ENCODE measurements at regions not wholly inside any gene's neighbourhood (a gene's known extent, or its start where the extent isn't known, plus 50 kb on each side); places are given as distances from the start of the nearest gene placed in this dataset.

- H3K36me3 ChIP-seq = no peaks in the 10 kb centered on the region
- no peaks in the 10 kb centered on the region for H3K9me3 ChIP-seq
- no peak overlapping the region for H3K27ac ChIP-seq
- H3K4me3 ChIP-seq = no peak overlapping the region
- DNase-seq (ENCODE audit: low spot score in 2 of 2) = no peak
- 88% methylated on average over 2 of the region's 2 CpGs for WGBS, 2 donors
- peaks cover 0 to 25% (median 1%) of the 10 kb centered on the region in 4 donors for H3K4me1 ChIP-seq
- no peak for TF ChIP-seq EP300 (IDR thresholded peaks at IDR 0.05)
- no peak for TF ChIP-seq CTCF (IDR thresholded peaks at IDR 0.05)
- no peak for TF ChIP-seq POLR2A (IDR thresholded peaks at IDR 0.05)
- H3K27me3 ChIP-seq = no peaks in the 10 kb centered on the region
Measured at GRCh38 chr11:122362381-122362780, 246.4 kb upstream of the BLID start.

- Histone ChIP-seq H3K36me3 (no peaks in the 10 kb centered on the region), H3K9me3 (no peaks in the 10 kb centered on the region), H3K4me3 (no peak overlapping the region), H3K27me3 (no peaks in the 10 kb centered on the region), H3K27ac (no peak overlapping the region), H3K4me1 (peaks cover 0 to 11% (median 0%) of the 10 kb centered on the region in 4 donors)
- WGBS, 2 donors = 99% methylated on average over 4 of the region's 4 CpGs
- DNase-seq (ENCODE audit: low spot score in 2 of 2) = no peak
- TF ChIP-seq EP300 (IDR thresholded peaks at IDR 0.05) = no peak
Measured at GRCh38 chr11:122360875-122361274, 244.9 kb upstream of the BLID start.

GRCh38 chr11:122359081-122359571 is 243.1 kb upstream of the BLID start:
- no peaks in the 10 kb centered on the region for H3K27me3 ChIP-seq
- 43 to 45% methylated on average over 11 of the region's 11 CpGs for WGBS, 2 donors
- H3K27ac ChIP-seq = no peak overlapping the region
- H3K9me3 ChIP-seq = no peaks in the 10 kb centered on the region
- no peak overlapping the region for H3K4me3 ChIP-seq
- H3K36me3 ChIP-seq = no peaks in the 10 kb centered on the region
- peaks cover 0 to 8% (median 0%) of the 10 kb centered on the region in 4 donors for H3K4me1 ChIP-seq
- TF ChIP-seq EP300 (IDR thresholded peaks at IDR 0.05) (no peak), POLR2A (IDR thresholded peaks at IDR 0.05) (no peak), CTCF (IDR thresholded peaks at IDR 0.05) (no peak)
- DNase-seq (ENCODE audit: low spot score in 2 of 2) = no peak

GRCh38 chr11:122358292-122358691 is 242.3 kb upstream of the BLID start:
- Histone ChIP-seq H3K9me3 (no peaks in the 10 kb centered on the region), H3K27me3 (no peaks in the 10 kb centered on the region), H3K36me3 (no peaks in the 10 kb centered on the region), H3K4me1 (peaks cover 0 to 10% (median 2%) of the 10 kb centered on the region in 4 donors), H3K27ac (no peak overlapping the region), H3K4me3 (no peak overlapping the region)
- WGBS, 2 donors = 86 to 93% methylated on average over 2 of the region's 2 CpGs
- DNase-seq (ENCODE audit: low spot score in 2 of 2) = no peak
- TF ChIP-seq EP300 (IDR thresholded peaks at IDR 0.05) = no peak
- no peak for TF ChIP-seq POLR2A (IDR thresholded peaks at IDR 0.05)
- no peak for TF ChIP-seq CTCF (IDR thresholded peaks at IDR 0.05)

GRCh38 chr11:122355968-122356367 is 240.0 kb upstream of the BLID start:
- Histone ChIP-seq H3K9me3 (peaks cover 0 to 7% (median 0%) of the 10 kb centered on the region in 4 donors), H3K36me3 (no peaks in the 10 kb centered on the region), H3K4me1 (peaks cover 0 to 10% (median 2%) of the 10 kb centered on the region in 4 donors), H3K27me3 (no peaks in the 10 kb centered on the region), H3K27ac (no peak overlapping the region), H3K4me3 (no peak overlapping the region)
- 93 to 97% methylated on average over 2 of the region's 2 CpGs for WGBS, 2 donors
- DNase-seq (ENCODE audit: low spot score in 2 of 2) = no peak
- no peak for TF ChIP-seq EP300 (IDR thresholded peaks at IDR 0.05)

- Histone ChIP-seq H3K36me3 (no peaks in the 10 kb centered on the region), H3K27me3 (no peaks in the 10 kb centered on the region), H3K4me3 (no peak overlapping the region), H3K27ac (peak overlapping the region in 2 of 4 donors; percentile 58 to 62), H3K9me3 (peaks cover 0 to 7% (median 0%) of the 10 kb centered on the region in 4 donors), H3K4me1 (peaks cover 0 to 10% (median 2%) of the 10 kb centered on the region in 4 donors)
- 41 to 46% methylated on average over 3 of the region's 3 CpGs for WGBS, 2 donors
- no peak for DNase-seq (ENCODE audit: low spot score in 2 of 2)
- no peak for TF ChIP-seq POLR2A (IDR thresholded peaks at IDR 0.05)
- no peak for TF ChIP-seq EP300 (IDR thresholded peaks at IDR 0.05)
- no peak for TF ChIP-seq CTCF (IDR thresholded peaks at IDR 0.05)
Measured at GRCh38 chr11:122354025-122354697, 238.1 kb upstream of the BLID start.

All from tibial nerve (tissue), 4 donors.